DMS53 treated with DMSO at 0.1 percent for 48 hours (cell line): ENCODE measurements at regions not wholly inside any gene's neighbourhood (a gene's known extent, or its start where the extent isn't known, plus 50 kb on each side); places are given as distances from the start of the nearest gene placed in this dataset.

Experiments used
- DNase-seq: peaks from one replicate; lab custom pipeline; 2025; ENCODE audit not compliant: unreplicated experiment; lab: John Stamatoyannopoulos, UW

DNA sequence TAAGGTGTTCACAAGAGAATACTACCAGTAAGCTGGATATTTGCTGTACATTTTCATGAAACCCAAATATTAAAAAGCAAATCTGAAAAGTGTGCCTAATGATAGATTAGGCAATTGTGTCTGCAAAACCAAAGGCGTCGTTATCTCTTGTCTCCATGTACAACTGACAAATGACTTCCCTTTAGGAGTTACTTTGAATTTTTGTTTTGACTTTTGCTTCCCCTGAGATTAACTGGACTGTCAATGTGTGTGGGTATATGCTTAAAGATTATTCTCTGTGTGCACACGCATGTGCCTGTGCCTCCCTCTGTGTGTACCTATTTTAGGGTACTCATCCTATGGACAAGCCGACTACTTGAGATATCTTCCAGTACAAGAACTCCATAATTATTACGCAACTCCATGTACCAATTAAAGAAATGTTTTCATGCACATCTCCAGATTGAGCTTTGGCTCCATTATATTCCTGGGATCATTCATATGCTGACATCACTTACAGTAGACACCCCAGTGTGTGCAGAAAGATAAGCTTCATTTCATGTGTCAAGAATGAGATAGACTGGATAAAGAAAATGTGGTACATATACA lies 431.2 kb upstream of the ADAMTS9 start:
- DNase-seq: no peak

DNA sequence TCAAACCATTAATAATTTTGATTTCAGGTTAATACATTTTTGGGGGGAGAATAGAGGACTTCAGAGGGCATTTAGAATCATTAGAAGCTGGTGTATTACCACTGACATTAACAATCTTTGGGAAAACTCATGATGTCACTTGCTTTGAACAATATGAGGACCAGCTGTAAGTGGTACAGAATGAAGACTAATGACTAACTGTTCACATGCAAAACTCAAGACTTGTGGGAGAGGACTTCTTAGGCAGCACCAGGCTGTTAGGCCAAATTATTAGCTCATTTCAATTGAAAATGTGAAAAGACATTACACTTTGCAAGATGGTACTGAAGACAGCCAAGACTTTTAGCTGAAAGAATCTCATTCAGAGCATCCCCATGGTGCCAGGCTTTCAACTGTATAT lies 426.2 kb upstream of the ADAMTS9 start:
- no peak for DNase-seq

DNA sequence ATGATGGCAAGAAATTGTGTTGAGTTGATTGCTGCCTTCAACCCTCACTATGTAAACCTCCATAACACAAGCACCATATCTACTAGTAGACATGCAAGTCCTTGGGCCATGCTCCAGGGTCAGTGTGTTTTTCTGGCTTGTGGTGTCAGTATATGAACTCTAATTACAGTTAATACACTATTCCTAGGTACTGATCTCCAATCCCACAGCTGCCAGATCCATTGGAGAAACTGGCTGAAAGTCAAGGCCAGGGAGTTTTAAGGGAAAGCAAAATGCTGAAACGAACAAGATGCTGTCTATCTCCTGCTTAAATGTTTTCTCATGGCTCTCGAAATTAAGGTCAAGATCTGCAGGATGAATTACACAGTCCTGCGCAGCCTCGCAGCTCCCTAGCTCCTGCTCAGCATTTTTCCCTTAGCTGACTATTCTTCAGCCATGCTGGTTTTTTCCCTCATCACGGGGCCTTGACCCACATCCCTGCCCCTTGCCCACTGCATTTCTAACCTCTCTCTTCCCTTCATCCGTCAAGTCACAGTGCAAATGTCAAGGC lies 425.0 kb upstream of the ADAMTS9 start:
- DNase-seq: no peak

DNA sequence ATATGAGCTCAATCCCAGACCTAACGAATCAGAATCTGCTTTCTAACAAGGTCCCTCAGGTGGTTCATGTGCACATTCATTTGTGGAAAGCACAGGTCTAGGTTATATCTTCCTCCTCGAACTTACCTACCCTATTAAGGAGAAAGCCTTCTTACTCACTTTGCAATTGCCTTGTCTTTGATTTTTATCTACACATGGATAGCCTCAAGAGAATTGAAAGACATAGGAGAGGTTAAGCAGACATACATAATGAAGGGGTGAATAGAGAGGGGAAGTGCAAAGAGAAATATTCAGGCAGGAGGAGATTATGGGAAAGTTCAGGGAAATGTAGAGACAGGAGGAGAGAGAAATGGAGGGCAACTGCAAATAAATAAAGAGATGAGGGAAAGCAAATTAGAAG lies 422.9 kb upstream of the ADAMTS9 start:
- no peak for DNase-seq

DNA sequence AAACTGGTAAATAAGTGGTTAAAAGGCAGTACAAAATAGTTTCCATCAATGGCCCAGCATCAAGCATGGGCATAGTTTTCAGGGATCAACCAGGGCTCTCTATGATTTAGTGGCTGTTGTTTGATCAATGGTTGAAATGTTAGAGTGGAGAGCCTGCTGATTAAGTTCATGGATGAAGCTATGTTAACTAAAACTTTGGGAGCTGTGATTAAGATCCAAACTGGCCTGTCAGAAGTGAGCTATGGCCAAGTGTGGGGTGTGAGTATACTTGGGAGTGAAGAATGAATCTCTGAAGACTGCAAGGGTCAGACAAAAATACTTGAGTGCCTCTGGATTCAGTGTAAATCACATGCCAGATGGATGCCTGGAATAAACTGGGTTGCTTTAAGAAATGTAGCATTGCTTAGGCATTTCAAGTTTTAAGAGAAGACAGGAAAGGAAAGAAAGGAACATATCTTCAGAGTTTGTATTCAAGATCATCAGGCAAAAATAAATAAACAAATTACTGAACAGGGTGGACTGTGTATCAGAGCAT lies 422.2 kb upstream of the ADAMTS9 start:
- no peak for DNase-seq

DNA sequence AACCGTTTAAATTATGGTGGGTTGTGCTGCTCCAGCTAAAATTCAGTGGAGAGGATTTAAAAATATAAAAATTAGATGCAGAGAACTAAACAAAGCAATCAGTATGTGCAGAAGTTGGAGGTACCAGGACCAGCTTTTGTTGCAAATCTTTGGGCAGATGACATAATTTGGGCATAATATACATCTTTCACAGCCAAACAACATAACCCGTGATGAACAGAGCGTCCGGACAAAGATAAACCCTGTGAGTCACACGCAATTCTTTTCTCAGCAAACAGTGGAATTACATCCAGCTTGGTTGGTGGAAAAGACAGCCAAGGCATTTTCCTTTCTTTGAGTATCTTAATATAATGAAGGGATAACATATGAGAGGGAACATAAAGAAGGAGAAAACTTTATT lies 419.4 kb upstream of the ADAMTS9 start:
- no peak for DNase-seq

DNA sequence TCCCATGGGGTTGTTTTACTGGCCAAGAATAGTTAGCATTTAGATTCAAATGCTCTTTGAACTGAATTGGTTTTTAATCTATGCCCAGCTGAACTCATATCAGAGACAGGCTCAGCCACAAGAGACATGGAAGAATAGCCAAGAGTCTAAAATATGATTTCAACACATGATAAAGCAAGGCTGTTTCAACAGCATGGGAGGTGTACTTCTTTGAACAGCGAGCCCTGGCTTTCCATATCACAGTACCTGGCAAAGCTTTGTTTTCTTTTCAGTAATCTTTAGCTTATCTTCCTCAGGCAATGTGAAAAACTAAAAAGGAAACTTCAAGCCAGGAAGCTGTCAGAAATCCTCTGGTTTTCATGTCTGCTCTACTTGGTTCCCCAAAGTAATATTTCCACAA lies 413.6 kb upstream of the ADAMTS9 start:
- DNase-seq: no peak

DNA sequence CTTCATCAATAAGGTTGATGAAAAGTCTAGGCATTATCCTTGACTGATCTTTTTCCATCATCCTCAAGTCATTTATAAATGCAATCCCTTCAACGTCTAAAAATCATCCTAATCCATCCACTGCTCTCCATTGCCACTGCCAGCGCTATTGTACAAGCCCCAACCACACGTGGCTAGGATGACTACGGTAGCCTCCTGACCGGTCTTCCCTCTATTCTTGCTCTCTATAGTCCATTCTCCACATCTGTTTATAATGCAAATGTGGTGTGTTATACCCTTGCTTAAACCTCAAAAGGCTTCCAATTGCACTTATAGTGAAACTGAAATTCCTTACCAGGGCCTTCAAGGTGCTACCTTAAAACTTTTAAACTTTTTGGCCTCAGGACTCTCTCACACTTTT lies 410.6 kb upstream of the ADAMTS9 start:
- no peak for DNase-seq

DNA sequence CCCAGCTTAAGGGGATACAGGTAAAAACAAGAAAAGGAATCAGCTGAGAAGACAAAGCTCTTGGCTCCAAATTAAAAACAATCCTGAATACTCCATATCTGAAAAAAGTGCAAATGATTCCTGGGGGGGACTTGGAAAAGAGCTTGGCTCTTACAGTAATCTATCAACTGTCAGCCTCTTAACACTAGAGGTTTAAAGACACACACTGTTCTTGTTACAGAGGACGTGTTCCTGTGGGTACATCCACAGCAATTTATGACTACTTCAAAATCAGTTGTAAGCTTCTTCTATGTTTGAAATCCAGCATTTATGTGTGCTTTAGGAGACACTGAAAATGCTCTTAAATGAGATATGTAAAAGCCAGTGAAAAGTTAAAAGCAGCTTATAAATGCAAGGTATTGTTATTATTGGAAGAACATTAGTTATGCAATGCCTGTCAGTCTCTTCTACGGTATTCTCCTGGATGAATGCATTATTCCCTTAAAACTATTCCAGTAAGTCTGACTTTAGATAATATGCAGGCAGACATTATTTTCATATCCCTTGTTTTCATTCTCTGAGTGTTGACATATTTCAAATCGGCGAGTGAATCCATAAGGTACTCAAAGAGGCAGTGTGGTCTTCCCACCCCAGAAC lies 408.4 kb upstream of the ADAMTS9 start:
- DNase-seq: no peak

DNA sequence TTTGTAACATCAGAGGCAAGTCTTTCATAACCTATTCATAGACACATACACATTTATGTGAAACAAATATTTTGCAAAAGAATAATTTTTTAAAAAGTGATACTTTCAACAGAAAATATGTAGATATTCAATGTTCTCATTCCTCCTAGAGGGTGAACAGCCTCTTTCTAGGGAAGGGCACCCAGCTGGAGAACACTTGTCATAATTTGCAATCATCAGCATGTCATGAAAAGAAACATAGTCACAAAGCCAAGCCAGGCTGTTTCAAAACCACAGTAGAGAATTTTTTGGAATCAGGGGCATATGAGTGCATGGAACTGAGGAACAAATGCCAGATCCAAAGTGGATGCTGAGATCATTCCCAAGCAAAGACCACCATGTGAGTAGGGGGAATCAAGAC lies 406.9 kb upstream of the ADAMTS9 start:
- no peak for DNase-seq

DNA sequence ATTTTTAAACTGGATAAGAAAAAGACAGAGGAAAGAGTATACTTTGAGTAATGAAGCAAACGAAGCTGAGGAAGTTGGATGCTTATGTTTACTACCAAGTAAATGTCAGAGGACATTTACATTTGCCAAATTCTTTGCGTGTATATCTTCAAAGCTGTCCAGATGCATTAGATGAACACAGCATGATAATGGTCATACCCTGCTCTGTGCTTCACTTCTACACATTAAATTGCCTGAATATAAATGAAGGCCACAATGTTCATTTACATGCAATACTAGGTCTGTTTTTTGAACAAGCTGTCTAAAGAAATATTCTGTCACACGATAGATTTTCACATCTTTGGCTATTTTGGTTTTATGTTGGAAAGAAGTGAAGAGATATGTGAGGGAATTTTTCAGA lies 405.8 kb upstream of the ADAMTS9 start:
- no peak for DNase-seq

DNA sequence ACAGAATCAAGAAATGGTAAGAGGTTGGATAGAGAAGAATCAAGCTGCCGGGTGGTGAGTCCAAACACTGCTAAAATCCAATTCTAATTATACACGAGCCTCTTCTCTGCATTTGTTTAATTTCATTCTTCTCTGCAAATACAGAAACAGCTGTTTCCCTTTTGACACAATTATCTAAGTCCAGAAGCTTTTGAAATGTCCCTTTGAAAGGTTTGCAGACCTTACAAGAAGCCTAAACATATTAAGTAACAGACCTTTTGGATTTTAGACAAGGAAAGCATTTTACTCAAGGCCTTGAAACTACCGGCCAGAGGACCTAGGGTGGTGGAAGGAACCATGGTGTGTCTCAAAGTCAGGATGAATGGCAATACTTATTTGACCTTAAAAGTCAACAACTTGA lies 403.8 kb upstream of the ADAMTS9 start:
- DNase-seq: no peak

DNA sequence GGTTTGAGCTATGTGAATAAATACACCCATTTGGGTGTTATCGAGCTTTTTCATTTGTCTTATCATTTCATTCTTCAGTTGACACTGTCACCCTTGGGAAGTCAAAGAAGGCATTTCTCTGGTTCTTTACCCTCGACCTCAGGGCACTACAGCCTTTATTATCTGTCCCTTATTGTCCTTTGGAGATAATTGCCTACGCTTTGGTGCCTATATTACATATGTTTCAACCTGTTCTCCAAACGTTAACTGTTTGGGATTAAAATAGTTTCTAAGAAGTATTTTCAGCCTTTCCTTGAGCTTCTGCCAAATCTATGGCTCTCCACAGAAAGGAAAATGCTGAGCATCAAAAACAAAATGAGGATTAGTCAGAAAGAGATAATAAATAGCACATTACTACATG lies 395.4 kb upstream of the ADAMTS9 start:
- DNase-seq: no peak

DNA sequence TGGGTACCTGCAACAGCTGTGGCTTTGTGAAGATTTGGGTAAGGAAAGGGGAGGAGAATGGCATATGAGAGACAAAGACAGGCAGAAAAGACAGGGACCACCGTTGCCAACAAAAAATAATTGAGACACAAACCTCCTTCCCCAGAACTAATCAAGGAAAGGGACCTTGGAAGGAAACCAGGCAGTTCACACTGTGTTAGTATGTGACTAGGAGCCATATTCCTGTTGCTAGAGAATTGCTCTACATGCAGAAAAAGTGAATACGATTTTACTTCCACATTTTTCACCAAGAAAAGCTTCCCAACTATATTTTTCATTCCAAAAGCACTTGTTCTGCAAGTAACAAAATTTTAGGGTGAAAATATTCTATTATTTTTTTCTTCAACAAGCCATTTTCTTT lies 393.7 kb upstream of the ADAMTS9 start:
- no peak for DNase-seq

DNA sequence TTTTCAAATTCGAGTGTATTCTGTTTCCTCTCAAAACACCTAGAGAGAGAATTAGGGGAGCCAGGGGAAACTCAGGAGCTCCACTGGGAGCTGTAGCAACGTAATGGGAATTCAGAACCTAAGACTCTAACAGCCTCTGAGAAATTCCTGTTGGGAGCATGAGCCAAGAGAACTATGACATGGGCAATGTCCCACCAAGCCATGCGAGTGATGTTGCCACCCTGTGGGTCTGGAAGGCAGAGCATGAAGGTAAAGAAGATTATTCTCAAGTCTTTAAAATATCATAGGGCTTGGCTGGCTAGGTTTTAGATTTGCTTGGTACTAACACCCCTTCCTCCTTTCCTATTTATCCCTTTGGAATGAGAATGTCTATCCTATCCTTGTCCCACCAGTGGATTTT lies 392.6 kb upstream of the ADAMTS9 start:
- DNase-seq: no peak

DNA sequence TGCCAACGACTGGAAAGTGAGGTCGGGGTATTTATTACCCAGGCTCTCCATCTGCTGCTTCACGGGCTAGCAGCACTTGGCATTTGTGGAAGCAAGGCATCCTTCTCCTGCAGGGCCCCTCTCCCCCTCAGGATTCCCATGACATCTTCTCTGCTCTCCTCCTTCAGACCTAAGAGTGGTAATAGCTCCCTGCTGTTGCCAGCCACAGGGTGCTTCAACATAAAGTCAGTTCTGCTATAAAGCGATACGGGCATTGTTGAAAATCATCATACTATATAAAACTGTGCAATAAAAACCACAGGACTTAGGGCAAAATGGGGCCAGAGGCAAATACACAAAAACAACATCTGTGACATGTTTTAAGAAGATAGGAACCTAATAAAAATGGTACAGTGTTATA lies 391.8 kb upstream of the ADAMTS9 start:
- no peak for DNase-seq

DNA sequence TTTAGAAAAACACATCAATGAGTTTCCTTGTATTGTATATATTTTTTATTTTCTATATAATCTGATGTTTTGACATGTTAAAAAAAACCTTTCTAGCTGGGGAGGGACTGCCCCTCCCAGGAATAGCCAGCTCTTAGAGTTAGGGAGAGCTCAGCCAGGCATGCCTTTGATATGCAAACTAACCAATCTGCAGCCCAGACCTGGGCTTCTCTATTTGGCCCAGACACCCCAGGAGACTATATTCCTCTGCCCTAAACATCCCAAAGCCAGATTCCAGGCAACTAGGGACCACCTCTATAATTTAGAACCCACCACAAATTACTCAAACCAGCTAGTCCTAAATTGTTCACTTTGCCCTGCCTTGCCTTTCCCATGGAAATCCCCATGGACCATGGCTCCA lies 390.9 kb upstream of the ADAMTS9 start:
- no peak for DNase-seq

DNA sequence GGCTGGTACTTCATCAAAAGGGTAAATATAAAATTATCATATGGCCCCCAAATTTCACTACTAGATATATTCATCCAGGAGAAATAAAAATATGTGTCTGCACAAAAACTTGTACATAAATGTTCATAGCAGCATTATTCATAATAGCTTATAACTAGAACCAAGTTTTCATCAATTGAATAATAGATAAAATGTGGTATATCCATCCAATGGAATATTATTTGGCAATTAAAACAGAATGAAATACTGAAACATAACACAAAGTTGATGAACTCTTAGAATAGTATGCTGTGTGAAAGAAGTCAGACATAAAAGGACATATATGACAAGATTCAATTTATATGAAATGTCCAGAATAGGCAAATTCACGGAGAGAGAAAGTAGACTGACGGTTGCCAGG lies 389.3 kb upstream of the ADAMTS9 start:
- DNase-seq: no peak

DNA sequence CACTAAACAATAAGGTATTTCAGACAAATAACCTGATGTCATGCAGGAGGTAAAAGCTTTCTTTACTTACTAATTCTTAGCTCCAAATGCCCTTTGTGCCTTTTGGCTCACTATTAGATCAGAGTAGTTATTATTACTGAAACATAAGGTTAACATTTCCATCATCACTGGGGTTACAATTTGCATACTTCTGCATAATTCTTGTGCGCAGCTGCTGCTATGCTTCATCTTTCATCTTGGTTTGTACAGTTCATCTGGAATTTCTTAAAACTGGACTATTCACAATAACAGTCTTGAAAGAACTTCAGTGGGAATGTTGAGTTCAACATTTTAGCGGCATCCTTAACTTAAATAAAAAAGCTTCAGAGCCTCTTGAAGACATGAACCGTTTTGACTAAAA lies 383.2 kb upstream of the ADAMTS9 start:
- DNase-seq: no peak

DNA sequence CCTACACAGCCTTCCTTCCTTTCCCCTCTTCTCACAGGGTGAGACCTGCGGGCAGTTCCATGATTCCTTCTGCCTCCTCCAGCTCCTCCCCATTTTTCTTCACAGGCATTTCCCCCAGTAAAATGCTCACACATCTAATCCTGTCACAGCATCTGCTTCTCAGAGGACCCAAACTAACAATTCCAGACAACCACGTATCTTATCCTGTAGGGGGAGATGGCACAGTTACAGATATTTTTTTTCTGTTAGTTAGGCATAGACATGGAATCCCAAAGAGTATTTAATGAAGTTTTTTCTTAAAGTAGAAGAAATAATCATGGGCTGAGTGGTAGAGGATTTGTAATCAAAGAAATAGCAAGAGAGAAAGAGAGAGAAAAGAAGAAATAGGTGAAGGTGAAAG lies 373.1 kb upstream of the ADAMTS9 start:
- no peak for DNase-seq

DNA sequence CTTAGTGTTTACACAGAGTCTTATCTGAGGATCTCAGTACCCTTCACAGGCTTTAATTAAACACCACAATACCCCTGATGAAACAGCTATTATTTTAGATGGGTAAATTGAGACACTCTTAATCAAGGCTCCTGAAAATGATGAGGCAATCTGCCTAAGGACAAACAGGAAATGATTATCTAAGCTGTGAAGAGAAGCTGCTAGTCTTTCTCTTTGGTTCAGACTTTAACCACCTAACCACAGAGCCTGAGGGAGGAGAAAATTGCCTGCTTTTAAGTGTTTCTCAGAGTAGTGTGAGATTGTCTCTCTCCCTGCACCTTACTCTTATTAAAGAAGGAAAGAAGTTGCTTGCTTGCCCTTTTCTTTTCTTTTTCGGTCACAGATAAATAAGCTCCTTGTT lies 364.3 kb upstream of the ADAMTS9 start:
- DNase-seq: no peak

DNA sequence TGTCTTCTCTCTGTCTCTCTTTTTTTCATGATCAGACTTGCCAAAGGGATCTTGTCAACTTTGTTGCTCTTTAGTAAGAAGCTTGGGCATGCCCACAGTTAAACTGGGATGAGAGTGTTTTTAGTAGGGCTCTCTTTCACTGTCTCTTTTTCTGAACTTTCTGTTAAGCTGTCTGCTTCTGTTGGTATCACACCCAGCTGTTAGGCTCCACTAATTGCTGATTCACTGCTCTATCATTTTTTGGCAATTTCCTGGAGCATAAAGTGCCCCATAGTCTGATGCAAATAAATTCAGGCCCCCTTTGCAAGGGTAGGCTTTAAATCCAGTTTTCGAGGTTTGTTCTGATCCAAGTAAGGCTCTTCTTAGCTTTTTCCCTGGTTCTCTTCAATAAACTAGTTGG lies 360.4 kb upstream of the ADAMTS9 start:
- no peak for DNase-seq

DNA sequence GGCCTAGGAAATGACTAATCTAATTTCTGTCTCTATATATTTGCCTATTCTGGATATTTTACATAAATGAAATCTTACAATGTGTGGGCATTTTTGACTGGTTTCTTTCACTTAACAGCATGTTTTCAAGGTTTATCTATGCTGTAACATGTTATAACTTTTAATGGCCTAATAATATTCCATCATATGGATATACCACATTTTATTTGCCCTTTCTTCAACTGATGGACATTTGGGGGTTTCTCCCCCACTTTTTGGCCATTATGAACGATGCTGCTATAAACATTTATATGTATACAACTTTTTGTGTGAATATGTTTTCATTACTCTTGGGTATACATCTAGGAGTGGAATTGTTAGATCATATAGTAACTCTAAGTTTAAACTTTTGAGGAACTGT lies 357.3 kb upstream of the ADAMTS9 start:
- no peak for DNase-seq
